ENCODE measurements at regions not wholly inside any gene's neighbourhood (a gene's known extent, or its start where the extent isn't known, plus 50 kb on each side); places are given as distances from the start of the nearest gene placed in this dataset.
"Not testable (repeated sequence)": the region's sequence is repeated elsewhere in the genome, so short reads cannot be mapped to it uniquely, and the experiment has no call there.

DNA sequence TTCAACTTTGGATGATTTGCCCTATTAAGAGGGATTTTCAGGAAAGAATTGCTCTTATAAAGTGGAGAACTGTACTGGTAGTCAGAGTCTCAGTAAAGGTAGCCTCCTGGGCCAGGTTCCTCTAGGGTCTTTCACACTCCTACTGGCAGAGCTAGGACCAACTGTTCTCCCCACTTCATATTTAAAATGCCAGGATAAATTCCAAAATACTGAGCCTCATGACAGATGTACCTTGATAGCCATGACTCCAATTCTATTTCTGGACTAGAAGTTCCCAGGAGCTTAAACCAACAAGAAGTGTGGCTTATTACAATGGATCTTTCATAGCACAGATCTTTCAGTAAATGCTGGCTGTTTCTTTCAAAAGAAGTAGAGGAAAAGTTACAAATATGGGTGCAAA is 126.5 kb downstream of the C12orf75 start:
- no peak for DNase-seq

- DNase-seq: no peak
These were observed 129.4 kb downstream of the C12orf75 start for GRCh38 chr12:105459760-105460330.

DNA sequence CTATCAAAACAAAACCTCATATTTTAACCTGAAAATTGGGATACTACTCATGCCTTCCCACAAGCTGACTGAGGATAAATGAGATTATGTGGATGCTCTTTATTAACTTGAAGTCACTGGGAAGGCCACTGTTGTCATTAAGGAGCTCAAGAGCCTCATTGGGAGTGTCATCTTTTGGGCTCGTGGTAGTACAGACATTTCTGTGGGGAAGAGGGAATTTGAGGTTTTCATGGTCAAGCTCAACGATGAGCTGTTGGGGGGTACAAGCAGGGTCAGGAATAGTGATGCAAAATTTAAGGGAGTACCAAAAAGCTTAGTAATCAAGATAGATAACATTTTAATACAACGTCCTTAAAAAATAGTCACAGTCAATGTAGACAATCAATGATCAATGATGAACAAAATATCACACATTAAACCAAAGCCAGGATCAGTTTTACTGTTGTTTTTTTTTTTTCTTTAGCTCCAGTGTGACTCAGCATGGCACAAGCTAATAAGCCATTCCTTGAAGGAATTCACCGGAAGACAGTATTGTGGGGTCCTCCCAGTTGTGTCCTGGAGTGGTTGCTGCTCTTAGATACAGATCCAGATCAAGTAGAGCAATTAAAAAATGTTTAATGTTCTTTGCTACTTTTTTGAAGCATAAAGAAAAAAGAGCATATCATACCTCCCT is 130.9 kb downstream of the C12orf75 start:
- no peak for DNase-seq

GRCh38 chr12:105461944-105462762 is 131.7 kb downstream of the C12orf75 start:
- no peak for DNase-seq

- no peak for DNase-seq
These were observed 132.3 kb downstream of the C12orf75 start for GRCh38 chr12:105462831-105463230.

DNA sequence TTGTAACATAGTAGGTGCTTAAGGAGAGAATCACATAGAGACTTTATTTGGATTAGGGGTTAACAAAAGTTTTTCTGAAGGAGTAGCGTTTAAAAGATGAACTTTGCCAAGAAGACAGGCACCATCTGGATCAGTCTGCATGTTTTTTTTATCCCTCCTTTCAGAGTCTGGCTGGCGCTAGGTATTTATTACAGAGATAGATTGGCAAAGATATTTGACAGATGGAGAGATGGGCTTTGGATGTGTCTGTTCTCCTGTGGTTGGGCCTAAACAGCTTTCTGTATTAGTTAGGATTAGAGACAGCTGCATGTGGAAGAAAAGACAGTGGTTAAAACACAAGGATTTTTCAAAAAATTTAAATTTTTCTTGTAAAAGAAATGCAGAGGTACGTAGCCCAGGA is 133.9 kb downstream of the C12orf75 start:
- DNase-seq: no peak

DNA sequence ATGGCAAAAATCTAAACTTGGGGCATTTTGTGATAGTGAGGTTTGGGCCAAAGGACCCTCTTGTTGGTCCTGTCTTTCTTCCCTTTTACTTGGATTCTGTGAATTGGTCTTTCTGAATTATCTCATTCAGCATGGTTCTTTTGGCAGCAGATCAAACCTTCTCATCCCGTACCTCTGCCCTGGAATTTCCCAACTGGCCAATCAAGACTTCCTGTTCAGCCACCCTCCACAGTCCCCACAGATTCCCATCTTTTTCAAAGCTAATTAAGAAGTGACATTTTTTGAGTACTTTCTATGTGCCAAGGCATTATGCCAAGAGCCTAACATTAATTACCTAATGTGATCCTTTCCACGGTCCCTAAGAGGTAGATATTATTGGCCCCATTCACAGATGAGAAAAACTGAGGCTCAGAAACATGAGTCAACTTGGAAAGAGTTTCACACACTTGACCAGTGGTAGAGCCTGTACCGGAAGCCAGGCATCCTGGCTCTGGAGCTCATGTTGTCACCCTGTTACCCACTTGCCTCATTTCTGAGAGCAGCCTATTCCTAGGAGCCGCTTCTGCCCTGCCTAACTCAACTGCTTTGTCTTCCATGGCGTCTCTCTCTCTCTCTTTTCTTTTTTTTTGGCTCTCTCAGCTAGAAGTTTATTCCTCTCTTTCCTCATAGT is 135.9 kb downstream of the C12orf75 start:
- no peak for DNase-seq

- DNase-seq: no peak
These were observed 136.6 kb downstream of the C12orf75 start for GRCh38 chr12:105466901-105467598.

- no peak for DNase-seq
These were observed 137.3 kb downstream of the C12orf75 start for GRCh38 chr12:105467710-105468366.

GRCh38 chr12:105468464-105468863 is 138.0 kb downstream of the C12orf75 start:
- DNase-seq: no peak

DNA sequence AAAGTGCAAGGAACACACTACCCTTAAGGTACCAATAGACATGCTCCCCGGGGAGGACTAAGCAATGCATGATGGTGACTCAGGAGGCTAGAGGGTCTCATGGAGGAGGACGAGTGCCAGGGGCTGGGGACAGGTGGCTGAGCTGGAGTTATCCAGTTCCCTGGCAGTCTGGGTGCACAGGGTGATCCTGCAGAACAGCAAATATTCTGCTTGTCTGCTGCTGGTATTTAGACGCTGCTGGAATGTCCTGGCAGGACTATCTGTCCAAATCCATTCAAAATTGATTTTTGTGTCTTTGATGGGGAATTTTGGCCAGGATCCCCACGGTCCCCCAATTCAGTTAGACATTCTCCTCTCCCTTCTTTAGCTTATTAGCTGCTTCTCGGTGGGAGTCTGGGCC is 138.7 kb downstream of the C12orf75 start:
- DNase-seq: no peak

DNA sequence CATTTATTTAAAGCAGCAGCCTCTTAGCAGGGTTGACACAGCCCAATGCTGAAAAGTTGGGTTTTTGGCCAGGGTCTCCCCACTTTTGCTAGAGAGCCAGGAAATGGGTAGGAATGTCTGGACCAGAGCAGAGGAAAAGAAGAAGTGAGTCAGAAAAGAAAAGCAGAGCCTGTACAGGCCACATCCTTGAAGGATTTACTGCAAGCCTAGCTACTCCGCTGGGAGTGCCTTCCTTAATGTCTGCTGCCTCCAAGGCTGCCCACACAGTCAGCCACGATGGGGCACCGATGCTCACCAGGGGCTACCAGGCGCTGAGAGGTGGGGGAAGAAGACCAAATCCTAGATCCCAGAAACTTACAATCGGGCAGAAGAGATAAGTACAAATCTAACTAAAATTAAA is 139.2 kb downstream of the C12orf75 start:
- no peak for DNase-seq

GRCh38 chr12:105470102-105470501 is 139.6 kb downstream of the C12orf75 start:
- no peak for DNase-seq

- no peak for DNase-seq
These were observed 140.1 kb downstream of the C12orf75 start for GRCh38 chr12:105470601-105471000.

- no peak for DNase-seq
These were observed 144.2 kb downstream of the C12orf75 start for GRCh38 chr12:105474672-105475071.

DNA sequence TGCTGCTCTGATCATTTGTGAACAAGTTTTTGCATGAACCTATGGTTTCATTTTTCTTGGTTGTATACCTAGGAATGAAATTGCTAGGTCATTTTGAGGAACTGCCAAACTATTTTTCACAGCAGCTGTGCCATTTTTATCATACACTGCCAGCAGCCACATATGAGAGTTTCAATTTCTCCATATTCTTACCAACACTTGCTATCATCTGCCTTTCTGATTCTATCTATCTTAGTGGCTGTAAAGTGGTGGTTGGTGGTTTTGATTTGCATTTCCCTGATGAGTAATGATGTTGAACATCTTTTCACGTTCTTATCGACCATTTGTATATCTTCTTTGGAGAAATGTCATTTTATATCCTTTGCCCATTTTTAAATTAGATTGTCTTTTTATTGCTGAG is 146.1 kb downstream of the C12orf75 start:
- DNase-seq: no peak

DNA sequence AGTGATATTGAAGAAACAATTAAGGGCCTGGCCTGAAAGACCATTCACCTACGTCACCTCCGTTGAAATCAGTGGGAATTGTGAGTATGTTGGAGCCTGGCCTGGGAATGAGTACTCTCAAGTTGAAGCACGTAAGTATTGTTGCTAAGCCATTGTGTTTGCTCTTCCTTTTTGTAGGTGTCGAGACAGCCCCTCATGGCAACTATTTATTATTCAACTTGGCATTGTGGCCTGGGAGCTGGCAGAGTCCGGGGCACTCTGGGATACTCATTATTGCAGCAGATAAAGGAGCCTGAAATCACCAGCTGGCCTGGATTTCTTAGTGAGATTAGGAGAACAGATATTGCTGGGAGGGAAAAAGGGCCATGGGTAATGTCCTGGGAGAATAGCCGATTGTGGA is 147.4 kb downstream of the C12orf75 start:
- DNase-seq: peak; percentile 9

DNA sequence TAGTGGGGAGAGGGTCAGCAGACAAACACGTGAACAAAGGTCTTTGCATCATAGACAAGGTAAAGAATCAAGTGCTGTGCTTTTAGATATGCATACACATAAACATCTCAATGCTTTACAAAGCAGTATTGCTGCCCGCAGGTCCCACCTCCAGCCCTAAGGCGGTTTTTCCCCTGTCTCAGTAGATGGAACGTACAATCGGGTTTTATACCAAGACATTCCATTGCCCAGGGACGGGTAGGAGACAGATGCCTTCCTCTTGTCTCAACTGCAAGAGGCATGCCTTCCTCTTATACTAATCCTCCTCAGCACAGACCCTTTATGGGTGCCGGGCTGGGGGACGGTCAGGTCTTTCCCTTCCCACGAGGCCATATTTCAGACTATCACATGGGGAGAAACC is 148.3 kb downstream of the C12orf75 start:
- not testable (repeated sequence) for DNase-seq

- DNase-seq: no peak
These were observed 149.2 kb downstream of the C12orf75 start for GRCh38 chr12:105479710-105480109.

GRCh38 chr12:105480162-105480561 is 149.7 kb downstream of the C12orf75 start:
- DNase-seq: no peak

GRCh38 chr12:105481392-105482300 is 151.2 kb downstream of the C12orf75 start:
- no peak for DNase-seq
